B cell (primary cell): ENCODE measurements at regions not wholly inside any gene's neighbourhood (a gene's known extent, or its start where the extent isn't known, plus 50 kb on each side); places are given as distances from the start of the nearest gene placed in this dataset.

Experiments used
- EZH2 ChIP-seq: IDR thresholded peaks from 2 replicates; pipeline ENCODE4 v1.6.1; 2012; ENCODE audit warnings: borderline replicate concordance, low read depth, mild to moderate bottlenecking, moderate library complexity, low read length; ENCODE audit not compliant: insufficient read depth, poor library complexity, severe bottlenecking
- TF ChIP-seq, protein P1 (sequence below): fragments of 200-600 bp; IDR thresholded peaks from one replicate; pipeline ENCODE4 v1.8.0; 2022; ENCODE audit warnings: antibody characterized with exemption, mild to moderate bottlenecking

- TF ChIP-seq, protein P1, sequence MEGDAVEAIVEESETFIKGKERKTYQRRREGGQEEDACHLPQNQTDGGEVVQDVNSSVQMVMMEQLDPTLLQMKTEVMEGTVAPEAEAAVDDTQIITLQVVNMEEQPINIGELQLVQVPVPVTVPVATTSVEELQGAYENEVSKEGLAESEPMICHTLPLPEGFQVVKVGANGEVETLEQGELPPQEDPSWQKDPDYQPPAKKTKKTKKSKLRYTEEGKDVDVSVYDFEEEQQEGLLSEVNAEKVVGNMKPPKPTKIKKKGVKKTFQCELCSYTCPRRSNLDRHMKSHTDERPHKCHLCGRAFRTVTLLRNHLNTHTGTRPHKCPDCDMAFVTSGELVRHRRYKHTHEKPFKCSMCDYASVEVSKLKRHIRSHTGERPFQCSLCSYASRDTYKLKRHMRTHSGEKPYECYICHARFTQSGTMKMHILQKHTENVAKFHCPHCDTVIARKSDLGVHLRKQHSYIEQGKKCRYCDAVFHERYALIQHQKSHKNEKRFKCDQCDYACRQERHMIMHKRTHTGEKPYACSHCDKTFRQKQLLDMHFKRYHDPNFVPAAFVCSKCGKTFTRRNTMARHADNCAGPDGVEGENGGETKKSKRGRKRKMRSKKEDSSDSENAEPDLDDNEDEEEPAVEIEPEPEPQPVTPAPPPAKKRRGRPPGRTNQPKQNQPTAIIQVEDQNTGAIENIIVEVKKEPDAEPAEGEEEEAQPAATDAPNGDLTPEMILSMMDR, result no peak
- no peak for TF ChIP-seq EZH2
Observed at GRCh38 chr7:50857804-50858489, 75.3 kb upstream of the GRB10 start.
